Calu3 (cell line): ENCODE measurements at regions not wholly inside any gene's neighbourhood (a gene's known extent, or its start where the extent isn't known, plus 50 kb on each side); places are given as distances from the start of the nearest gene placed in this dataset.

Experiments used
- BruUV-seq: library from RNA; stranded (reverse); fragments of 400-500 nt; replicated peaks from 2 replicates; lab custom pipeline; 2021; lab: Mats Ljungman, UMichigan
- CTCF ChIA-PET: fragments of 300-600 bp; sonication (Branson Sonifier 250); formaldehyde crosslinking; loops from one replicate; lab custom pipeline; 2022; ENCODE audit warnings: antibody characterized with exemption; lab: Charles Lee
- DNase-seq: peaks from one replicate; pipeline ENCODE4 v3.0.0; 2022
- H3K27ac Mint-ChIP-seq: one replicate; pipeline ENCODE4 v1.8.0; 2022; ENCODE audit warnings: mixed read lengths; ENCODE audit not compliant: unreplicated experiment
- H3K27me3 Mint-ChIP-seq: one replicate; pipeline ENCODE4 v1.8.0; 2022; ENCODE audit warnings: mixed read lengths; ENCODE audit not compliant: unreplicated experiment
- H3K36me3 Mint-ChIP-seq: one replicate; pipeline ENCODE4 v1.8.0; 2022; ENCODE audit warnings: mild to moderate bottlenecking, moderate library complexity, mixed read lengths; ENCODE audit not compliant: insufficient read depth, unreplicated experiment
- H3K4me1 Mint-ChIP-seq: one replicate; pipeline ENCODE4 v1.8.0; 2022; ENCODE audit warnings: mild to moderate bottlenecking, low read depth, mixed read lengths; ENCODE audit not compliant: unreplicated experiment
- H3K4me3 Mint-ChIP-seq: one replicate; pipeline ENCODE4 v1.8.0; 2022; ENCODE audit warnings: mild to moderate bottlenecking, low read depth, moderate library complexity, mixed read lengths; ENCODE audit not compliant: unreplicated experiment
- H3K9me3 Mint-ChIP-seq: one replicate; pipeline ENCODE4 v1.8.0; 2022; ENCODE audit warnings: low read depth, mixed read lengths; ENCODE audit not compliant: unreplicated experiment
- intact Hi-C: fragments of 100-400 bp; cut with micrococcal nuclease; formaldehyde crosslinking; loops from one replicate; pipeline ENCODE4 v1.10.0; 2022; ENCODE audit not compliant: unreplicated experiment
- TF ChIP-seq, protein P1 (sequence below): fragments of 200-600 bp; IDR thresholded peaks from one replicate; pipeline ENCODE4 v1.8.0; 2022; ENCODE audit warnings: antibody characterized with exemption; ENCODE audit not compliant: unreplicated experiment

DNA sequence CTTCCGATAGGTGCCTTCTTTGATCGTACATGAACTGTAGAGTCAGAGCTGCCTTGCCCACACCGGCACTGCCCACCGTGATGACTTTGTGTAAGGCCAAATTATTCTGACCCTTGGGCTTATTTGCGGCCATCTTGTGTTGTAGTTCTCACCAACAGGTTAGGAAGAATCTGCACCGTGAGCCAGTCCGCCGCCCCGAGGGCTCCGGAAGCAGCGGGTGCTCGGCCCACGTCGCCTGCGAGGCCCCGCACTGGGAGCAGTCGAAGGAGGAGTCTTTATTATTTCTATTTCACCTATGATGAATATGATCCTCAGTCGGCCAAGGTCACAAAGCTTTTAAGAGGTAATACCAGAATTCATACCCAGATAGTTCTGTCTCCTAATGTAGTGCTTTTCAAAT, 70.6 kb upstream of the SYT1 start:
- DNase-seq, result no peak
- no peak overlapping the region for H3K4me3 Mint-ChIP-seq
- H3K9me3 Mint-ChIP-seq, result peaks cover 6% of the 10 kb centered on the region
- no TSS peak for BruUV-seq
- H3K27ac Mint-ChIP-seq, result no peak overlapping the region
- H3K4me1 Mint-ChIP-seq, result no peaks in the 10 kb centered on the region
- CTCF ChIA-PET, result no interaction called here
- TF ChIP-seq, protein P1, sequence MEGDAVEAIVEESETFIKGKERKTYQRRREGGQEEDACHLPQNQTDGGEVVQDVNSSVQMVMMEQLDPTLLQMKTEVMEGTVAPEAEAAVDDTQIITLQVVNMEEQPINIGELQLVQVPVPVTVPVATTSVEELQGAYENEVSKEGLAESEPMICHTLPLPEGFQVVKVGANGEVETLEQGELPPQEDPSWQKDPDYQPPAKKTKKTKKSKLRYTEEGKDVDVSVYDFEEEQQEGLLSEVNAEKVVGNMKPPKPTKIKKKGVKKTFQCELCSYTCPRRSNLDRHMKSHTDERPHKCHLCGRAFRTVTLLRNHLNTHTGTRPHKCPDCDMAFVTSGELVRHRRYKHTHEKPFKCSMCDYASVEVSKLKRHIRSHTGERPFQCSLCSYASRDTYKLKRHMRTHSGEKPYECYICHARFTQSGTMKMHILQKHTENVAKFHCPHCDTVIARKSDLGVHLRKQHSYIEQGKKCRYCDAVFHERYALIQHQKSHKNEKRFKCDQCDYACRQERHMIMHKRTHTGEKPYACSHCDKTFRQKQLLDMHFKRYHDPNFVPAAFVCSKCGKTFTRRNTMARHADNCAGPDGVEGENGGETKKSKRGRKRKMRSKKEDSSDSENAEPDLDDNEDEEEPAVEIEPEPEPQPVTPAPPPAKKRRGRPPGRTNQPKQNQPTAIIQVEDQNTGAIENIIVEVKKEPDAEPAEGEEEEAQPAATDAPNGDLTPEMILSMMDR, result no peak
- no peaks in the 10 kb centered on the region for H3K27me3 Mint-ChIP-seq
- H3K36me3 Mint-ChIP-seq, result no peaks in the 10 kb centered on the region
- intact Hi-C loops, result no loop called here

DNA sequence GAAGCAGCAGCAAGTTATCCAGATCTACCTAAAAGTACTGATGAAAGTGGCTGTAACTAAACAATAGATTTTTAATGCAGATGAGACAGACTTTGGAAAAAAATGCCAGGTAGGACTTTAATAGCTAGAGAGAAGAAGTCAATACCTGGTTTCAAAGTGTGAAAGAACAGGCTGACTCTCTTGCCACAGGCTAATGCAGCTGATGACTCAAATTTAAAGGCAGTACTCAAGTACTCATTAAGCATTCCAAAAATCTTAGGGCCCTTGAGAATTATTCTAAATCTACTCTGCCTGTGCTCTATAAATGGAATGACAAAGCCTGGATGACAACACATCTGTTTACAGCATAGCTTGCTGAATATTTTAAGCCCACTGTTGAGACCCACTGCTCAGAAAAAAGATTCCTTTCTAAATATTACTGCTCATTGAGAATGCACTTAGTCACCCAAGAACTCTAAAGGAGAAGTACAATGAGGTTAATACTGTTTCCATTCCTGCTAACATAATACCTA, 68.6 kb upstream of the SYT1 start:
- H3K9me3 Mint-ChIP-seq, result peaks cover 6% of the 10 kb centered on the region
- no peak overlapping the region for H3K4me3 Mint-ChIP-seq
- intact Hi-C loops, result no loop called here
- TF ChIP-seq, protein P1, result no peak
- no peak for DNase-seq
- CTCF ChIA-PET, result no interaction called here
- no TSS peak for BruUV-seq
- H3K4me1 Mint-ChIP-seq, result no peaks in the 10 kb centered on the region
- H3K27ac Mint-ChIP-seq, result no peak overlapping the region
- H3K36me3 Mint-ChIP-seq, result no peaks in the 10 kb centered on the region
- H3K27me3 Mint-ChIP-seq, result no peaks in the 10 kb centered on the region

- Mint-ChIP-seq H3K9me3 (peaks cover 6% of the 10 kb centered on the region), H3K36me3 (no peaks in the 10 kb centered on the region), H3K4me3 (no peak overlapping the region), H3K27ac (no peak overlapping the region), H3K27me3 (no peaks in the 10 kb centered on the region), H3K4me1 (peaks cover 3% of the 10 kb centered on the region)
- BruUV-seq, result no TSS peak
- no peak for DNase-seq
- intact Hi-C loops, result no loop called here
- TF ChIP-seq, protein P1, result no peak
- CTCF ChIA-PET, result no interaction called here
Measured at GRCh38 chr12:78797196-78797931, 67.2 kb upstream of the SYT1 start.

DNA sequence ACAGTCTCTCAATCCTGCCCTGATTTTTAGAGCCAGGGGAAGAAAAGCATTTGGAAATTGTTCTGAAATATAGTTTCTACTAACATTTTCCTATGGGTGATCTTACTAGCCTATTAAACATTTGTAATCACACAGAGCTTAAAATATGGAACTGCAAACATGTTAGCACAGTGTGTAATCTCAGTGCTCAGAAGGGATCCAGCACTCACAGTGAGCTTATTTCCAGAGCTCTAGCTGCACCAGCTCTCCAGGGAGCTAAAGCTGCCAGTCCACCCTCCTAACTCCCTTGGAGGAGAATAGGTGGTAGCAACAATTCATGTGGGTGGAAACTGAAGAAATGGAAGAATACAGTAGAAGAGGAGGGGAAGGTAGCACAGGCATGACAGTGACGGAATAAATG, 64.9 kb upstream of the SYT1 start:
- no TSS peak for BruUV-seq
- no peak overlapping the region for H3K4me3 Mint-ChIP-seq
- no peaks in the 10 kb centered on the region for H3K27me3 Mint-ChIP-seq
- TF ChIP-seq, protein P1, result no peak
- H3K27ac Mint-ChIP-seq, result no peak overlapping the region
- DNase-seq, result no peak
- CTCF ChIA-PET, result no interaction called here
- peaks cover 3% of the 10 kb centered on the region for H3K9me3 Mint-ChIP-seq
- no peaks in the 10 kb centered on the region for H3K36me3 Mint-ChIP-seq
- peaks cover 7% of the 10 kb centered on the region for H3K4me1 Mint-ChIP-seq
- intact Hi-C loops, result no loop called here
